GM21528 (cell line): ENCODE measurements at regions not wholly inside any gene's neighbourhood (a gene's known extent, or its start where the extent isn't known, plus 50 kb on each side); places are given as distances from the start of the nearest gene placed in this dataset.
"Not testable (repeated sequence)": the region's sequence is repeated elsewhere in the genome, so short reads cannot be mapped to it uniquely, and the experiment has no call there.

Experiments used
- ATAC-seq: cut with Tn5 transposase; IDR thresholded peaks from one replicate; pipeline ENCODE4 v1.9.1; 2021; ENCODE audit warnings: mild to moderate bottlenecking, moderate library complexity; ENCODE audit not compliant: unreplicated experiment, low FRiP score

GRCh38 chr18:10114717-10115463, 201.1 kb downstream of the VAPA start:
- ATAC-seq = no peak

- no peak for ATAC-seq
Observed at GRCh38 chr18:10116574-10116973, 202.8 kb downstream of the VAPA start.

- no peak for ATAC-seq
Observed at GRCh38 chr18:10119528-10119927, 205.7 kb downstream of the VAPA start.

GRCh38 chr18:10119991-10120390, 206.2 kb downstream of the VAPA start:
- no peak for ATAC-seq

- no peak for ATAC-seq
Observed at GRCh38 chr18:10120622-10121021, 206.8 kb downstream of the VAPA start.

- ATAC-seq = no peak
Observed at GRCh38 chr18:10121028-10121427, 207.2 kb downstream of the VAPA start.

GRCh38 chr18:10121786-10122515, 208.1 kb downstream of the VAPA start:
- no peak for ATAC-seq

- no peak for ATAC-seq
Observed at GRCh38 chr18:10122988-10123950, 209.5 kb downstream of the VAPA start.

- no peak for ATAC-seq
Observed at GRCh38 chr18:10124071-10124470, 210.3 kb downstream of the VAPA start.

GRCh38 chr18:10124557-10124956, 210.7 kb downstream of the VAPA start:
- no peak for ATAC-seq

- no peak for ATAC-seq
Observed at GRCh38 chr18:10124967-10125366, 211.2 kb downstream of the VAPA start.

GRCh38 chr18:10127729-10128128, 213.9 kb downstream of the VAPA start:
- ATAC-seq = no peak

GRCh38 chr18:10128921-10129501, 215.2 kb downstream of the VAPA start:
- ATAC-seq = no peak

- no peak for ATAC-seq
Observed at GRCh38 chr18:10130606-10131005, 216.8 kb downstream of the VAPA start.

GRCh38 chr18:10131081-10131459, 217.3 kb downstream of the VAPA start:
- ATAC-seq = no peak

- ATAC-seq = no peak
Observed at GRCh38 chr18:10131460-10132395, 217.9 kb downstream of the VAPA start.

- ATAC-seq = no peak
Observed at GRCh38 chr18:10133516-10133915, 219.7 kb downstream of the VAPA start.

GRCh38 chr18:10134204-10134603, 220.4 kb downstream of the VAPA start:
- ATAC-seq = no peak

GRCh38 chr18:10134749-10135148, 220.9 kb downstream of the VAPA start:
- ATAC-seq = not testable (repeated sequence)
